ENCODE measurements at regions not wholly inside any gene's neighbourhood (a gene's known extent, or its start where the extent isn't known, plus 50 kb on each side); places are given as distances from the start of the nearest gene placed in this dataset.
A peak's percentile ranks its signal among the peaks of the same experiment; 100 is the strongest.
"Not testable (repeated sequence)": the region's sequence is repeated elsewhere in the genome, so short reads cannot be mapped to it uniquely, and the experiment has no call there.

DNA sequence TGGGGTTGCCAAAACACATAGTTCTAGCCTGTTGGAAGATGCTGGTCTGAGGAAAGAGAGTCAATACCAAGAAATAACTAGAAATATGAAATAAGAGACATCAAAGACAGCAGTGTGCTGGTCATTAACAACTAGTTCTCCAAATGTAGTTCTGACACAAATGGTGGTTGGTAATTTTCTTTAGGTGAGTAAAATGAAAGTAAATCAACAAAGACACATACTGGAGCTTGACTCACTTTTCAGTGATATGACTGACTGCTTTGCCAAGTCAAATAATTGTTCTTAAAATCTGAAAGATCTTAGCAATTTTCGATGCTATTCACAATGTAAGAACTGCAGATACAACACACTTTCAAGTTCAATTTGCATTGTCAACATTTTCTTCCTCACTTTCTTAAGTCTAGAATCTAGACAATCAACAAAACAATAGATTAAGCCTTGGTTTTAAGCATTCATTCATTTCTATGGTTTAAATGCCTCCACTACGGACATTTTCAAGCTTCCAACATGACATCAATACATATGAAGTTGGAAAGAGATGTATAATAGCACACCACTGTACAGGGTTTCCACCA lies 166.8 kb upstream of the MAP3K1 start:
- Mint-ChIP-seq H3K27me3 (no peaks in the 10 kb centered on the region), H3K27ac (peak overlapping the region; percentile 19), H3K4me3 (no peak overlapping the region), H3K4me1 (peaks cover 36% of the 10 kb centered on the region), H3K9me3 (peaks cover 3% of the 10 kb centered on the region), H3K36me3 (no peaks in the 10 kb centered on the region)
- ATAC-seq (ENCODE audit: low read depth) = no peak
- DNase-seq (ENCODE audit: low spot score in 2 of 2) = no peak

DNA sequence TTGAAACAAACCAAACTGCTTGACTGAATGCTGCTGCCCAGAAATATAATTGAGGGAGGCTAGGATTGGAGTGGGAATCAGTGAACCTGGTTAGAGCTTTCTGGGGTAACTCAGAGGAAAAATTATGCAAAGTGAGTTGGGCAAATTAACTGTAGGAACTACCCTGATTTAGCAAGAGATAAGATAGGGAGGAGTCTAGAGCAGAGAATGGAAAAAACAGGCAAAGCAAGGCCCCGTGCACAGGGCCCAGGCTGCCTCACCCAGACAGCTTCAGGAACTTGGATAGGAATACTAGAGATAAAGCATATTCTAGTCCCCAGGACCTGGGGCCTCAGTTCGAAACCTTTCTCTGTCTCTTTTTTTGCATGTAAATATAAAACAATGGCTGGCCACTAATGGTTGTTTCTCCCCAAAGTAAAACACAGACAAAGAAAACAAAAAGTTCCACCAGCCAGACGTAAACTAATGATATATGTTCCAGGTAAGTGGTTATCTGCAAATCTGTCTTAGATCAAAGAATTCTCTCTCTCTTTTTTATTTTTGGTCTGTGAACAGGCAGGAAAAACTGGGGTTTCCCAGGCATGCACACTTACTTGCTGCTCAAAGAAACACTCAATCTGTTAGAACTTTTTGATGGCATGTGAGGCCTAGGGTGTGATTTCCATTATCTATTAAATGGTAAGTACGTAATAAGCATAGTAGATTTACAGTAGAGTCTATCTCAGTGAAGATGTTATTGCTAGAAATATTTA lies 168.1 kb upstream of the MAP3K1 start:
- DNase-seq (ENCODE audit: low spot score in 2 of 2) (no peak), ATAC-seq (ENCODE audit: low read depth) (no peak)
- H3K36me3 Mint-ChIP-seq = no peaks in the 10 kb centered on the region

DNA sequence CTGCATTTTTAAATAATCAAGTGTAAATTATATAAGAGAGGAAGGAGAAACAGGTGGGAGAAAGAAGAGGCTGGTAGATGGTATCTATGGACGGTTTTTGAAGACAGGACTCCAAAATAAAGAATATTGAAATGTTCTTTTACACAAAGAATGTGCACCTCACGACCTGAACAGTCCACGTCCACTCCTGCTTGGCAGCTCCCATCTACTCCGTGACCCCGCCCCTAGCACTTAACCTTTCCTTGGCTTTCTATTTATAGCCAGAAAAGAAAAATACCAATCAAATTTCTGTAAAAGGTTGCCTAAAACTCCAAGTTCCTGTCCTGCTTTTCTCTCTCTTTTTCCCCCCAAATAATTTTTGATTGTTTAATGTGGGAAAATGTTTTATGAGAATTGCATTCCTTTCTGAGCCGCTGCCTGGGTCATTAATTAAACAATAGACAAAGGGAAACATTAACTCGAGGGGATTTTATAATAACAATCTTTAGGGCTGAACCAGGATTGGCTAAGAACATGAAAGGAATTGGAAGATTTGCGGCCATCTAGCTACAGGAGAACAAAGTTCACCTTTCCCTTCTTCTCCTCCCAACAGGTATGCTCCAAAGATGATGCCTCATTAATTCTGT lies 173.6 kb upstream of the MAP3K1 start:
- Mint-ChIP-seq H3K36me3 (no peaks in the 10 kb centered on the region), H3K4me3 (no peak overlapping the region), H3K27ac (no peak overlapping the region), H3K9me3 (no peaks in the 10 kb centered on the region), H3K4me1 (peaks cover 33% of the 10 kb centered on the region), H3K27me3 (no peaks in the 10 kb centered on the region)
- ATAC-seq (ENCODE audit: low read depth) (no peak), DNase-seq (ENCODE audit: low spot score in 2 of 2) (no peak)

More for the DNA sequence above, 168.1 kb upstream of the MAP3K1 start:
- Mint-ChIP-seq H3K9me3 (peaks cover 3% of the 10 kb centered on the region), H3K27ac (peak overlapping the region; percentile 17), H3K27me3 (no peaks in the 10 kb centered on the region), H3K4me3 (no peak overlapping the region), H3K4me1 (peaks cover 33% of the 10 kb centered on the region)

DNA sequence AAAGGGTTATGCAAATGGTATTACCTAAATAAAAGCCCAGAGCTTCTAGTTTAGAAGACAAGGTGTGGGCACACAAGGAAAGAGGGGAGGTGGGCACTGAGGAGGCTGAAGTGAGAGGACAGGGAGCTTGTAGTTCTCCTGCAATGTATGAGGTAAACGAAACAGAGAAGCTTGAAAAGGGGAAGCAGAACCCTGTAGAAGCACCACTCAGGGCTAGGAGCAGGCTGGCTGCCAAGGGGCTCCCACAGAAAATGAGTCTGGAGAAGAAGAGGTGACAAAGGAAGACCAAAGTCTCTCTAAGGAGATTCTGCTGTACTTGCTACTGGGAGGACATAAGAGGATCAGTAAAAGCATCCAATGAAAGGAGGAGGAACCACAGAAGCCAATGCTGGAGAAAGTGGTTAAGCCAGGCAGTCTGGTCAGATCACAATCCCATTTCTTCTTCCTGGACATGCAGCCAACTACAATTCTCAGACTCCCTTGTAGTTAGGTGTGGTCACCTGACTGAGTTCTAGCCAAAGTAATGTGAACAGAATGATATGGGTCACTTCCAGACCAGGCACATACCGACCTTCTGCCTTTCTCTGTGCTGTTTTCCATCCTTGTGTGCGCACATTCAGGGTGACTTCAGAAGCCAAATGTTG lies 174.5 kb upstream of the MAP3K1 start:
- H3K27ac Mint-ChIP-seq = peak overlapping the region; percentile 68
- H3K9me3 Mint-ChIP-seq = no peaks in the 10 kb centered on the region
- H3K27me3 Mint-ChIP-seq = no peaks in the 10 kb centered on the region
- no peak overlapping the region for H3K4me3 Mint-ChIP-seq
- H3K4me1 Mint-ChIP-seq = peaks cover 33% of the 10 kb centered on the region
- ATAC-seq (ENCODE audit: low read depth) (peak; percentile 85), DNase-seq (ENCODE audit: low spot score in 2 of 2) (peak in 1 of 2 donors; percentile 33)
- H3K36me3 Mint-ChIP-seq = no peaks in the 10 kb centered on the region

DNA sequence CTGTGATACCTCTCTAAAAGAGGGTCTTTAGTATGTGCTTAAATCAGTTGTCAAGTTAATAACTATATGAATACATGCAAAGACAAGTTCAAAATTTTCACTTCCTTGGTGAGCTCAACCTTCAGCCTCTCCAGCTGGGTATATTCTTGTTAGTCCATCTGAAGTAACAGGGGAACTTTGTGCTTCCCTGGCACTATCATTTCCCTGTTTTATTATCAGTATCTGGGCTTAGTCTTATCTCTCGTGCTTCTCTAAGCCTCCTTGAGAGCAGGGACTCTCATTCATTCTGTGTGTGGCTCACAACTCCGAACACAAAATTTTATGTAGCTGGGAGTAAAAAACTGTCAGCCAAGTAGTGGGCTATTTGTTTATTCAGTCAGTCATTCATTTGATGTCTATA lies 175.9 kb upstream of the MAP3K1 start:
- H3K27me3 Mint-ChIP-seq = no peaks in the 10 kb centered on the region

DNA sequence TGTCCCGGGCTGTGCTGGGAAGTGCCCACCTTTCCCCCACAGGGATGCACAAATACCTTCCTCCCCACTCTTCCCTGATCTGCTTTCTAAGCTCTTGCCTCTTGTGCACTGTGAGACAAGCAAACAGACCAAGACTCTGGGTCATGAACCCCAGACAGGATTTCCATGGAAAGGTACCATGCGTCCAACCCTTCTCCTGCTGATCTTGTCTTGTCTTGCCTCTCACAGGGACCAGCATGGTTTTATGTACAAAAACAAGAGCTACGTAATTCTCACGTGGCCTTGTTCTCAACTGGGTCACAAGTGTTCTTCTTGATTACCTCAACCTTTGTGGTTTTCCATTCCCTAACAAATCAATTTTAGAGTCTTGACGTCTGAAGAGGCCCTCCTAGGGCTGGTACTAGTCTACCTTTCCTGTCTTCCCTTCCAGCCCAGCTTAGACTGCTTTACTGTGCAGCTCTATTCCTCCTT lies 176.5 kb upstream of the MAP3K1 start:
- Mint-ChIP-seq H3K4me3 (no peak overlapping the region), H3K36me3 (no peaks in the 10 kb centered on the region), H3K4me1 (peaks cover 30% of the 10 kb centered on the region), H3K27me3 (no peaks in the 10 kb centered on the region), H3K9me3 (no peaks in the 10 kb centered on the region), H3K27ac (peak overlapping the region; percentile 68)
- ATAC-seq (ENCODE audit: low read depth) (peak; percentile 70), DNase-seq (ENCODE audit: low spot score in 2 of 2) (peak in 1 of 2 donors; percentile 12)

More for the DNA sequence above, 175.9 kb upstream of the MAP3K1 start:
- peaks cover 30% of the 10 kb centered on the region for H3K4me1 Mint-ChIP-seq
- no peaks in the 10 kb centered on the region for H3K36me3 Mint-ChIP-seq
- peak overlapping the region; percentile 68 for H3K27ac Mint-ChIP-seq
- no peaks in the 10 kb centered on the region for H3K9me3 Mint-ChIP-seq
- ATAC-seq (ENCODE audit: low read depth) = no peak
- no peak for DNase-seq (ENCODE audit: low spot score in 2 of 2)
- no peak overlapping the region for H3K4me3 Mint-ChIP-seq

DNA sequence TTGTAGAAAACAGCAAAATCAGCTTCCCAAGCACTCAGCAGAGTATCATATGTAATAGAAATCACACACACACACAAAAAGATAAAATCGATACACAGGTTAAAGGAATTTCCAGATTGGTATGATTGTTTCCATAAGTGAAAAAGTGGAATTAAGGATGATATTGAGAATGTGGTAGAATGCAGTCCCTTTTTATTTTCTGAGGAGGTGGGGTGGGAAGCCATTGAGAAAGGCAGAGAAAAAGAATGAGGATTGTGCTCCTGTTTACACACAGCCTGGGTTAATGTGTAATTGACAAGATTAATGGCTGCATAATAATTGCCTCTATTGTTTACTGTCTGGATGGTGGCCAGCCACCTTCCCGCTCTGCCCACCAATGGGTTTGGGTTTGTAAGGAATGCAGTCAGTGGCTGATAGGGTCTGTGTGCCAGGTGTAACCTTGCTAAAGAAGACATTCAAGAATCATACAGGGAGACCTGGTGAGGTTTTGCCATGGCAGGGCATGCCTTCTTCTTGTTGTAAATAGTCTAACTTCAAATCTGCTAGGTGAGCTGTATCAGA lies 177.2 kb upstream of the MAP3K1 start:
- Mint-ChIP-seq H3K4me1 (peaks cover 30% of the 10 kb centered on the region), H3K9me3 (no peaks in the 10 kb centered on the region), H3K27me3 (no peaks in the 10 kb centered on the region), H3K27ac (peak overlapping the region; percentile 68), H3K4me3 (no peak overlapping the region), H3K36me3 (no peaks in the 10 kb centered on the region)
- DNase-seq (ENCODE audit: low spot score in 2 of 2) = no peak
- ATAC-seq (ENCODE audit: low read depth) = no peak

DNA sequence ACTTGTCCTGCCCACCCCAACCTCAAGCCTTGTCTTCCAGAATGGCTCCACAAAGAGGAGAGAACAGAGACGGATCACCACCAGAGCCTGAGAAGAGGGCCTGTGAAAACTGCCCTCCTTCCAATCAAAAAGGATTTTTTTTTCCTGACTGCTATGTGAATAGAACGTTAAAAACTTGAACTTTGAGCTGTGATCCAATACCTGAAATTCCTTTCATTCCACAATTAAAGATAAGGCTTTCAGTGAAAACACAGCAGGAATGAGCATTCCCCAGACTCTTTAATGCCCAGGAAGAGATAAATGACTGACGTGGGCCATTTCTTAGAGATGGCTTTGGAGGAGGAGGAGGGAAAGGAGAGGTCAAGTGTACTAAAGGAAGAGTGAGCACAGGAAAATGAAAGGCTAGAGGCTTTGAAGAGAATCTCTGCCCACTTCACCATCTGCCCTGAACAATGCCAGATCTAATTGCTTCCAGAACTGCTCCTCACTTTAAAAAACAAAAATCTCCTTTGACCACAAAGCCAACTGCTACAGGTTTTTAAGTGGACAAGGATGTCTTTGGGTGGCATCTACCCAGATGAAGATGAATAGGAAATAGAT lies 177.9 kb upstream of the MAP3K1 start:
- no peak for ATAC-seq (ENCODE audit: low read depth)
- no peaks in the 10 kb centered on the region for H3K9me3 Mint-ChIP-seq
- no peak overlapping the region for H3K4me3 Mint-ChIP-seq
- H3K27ac Mint-ChIP-seq = peak overlapping the region; percentile 68
- no peaks in the 10 kb centered on the region for H3K27me3 Mint-ChIP-seq
- no peak for DNase-seq (ENCODE audit: low spot score in 2 of 2)
- no peaks in the 10 kb centered on the region for H3K36me3 Mint-ChIP-seq
- peaks cover 30% of the 10 kb centered on the region for H3K4me1 Mint-ChIP-seq

DNA sequence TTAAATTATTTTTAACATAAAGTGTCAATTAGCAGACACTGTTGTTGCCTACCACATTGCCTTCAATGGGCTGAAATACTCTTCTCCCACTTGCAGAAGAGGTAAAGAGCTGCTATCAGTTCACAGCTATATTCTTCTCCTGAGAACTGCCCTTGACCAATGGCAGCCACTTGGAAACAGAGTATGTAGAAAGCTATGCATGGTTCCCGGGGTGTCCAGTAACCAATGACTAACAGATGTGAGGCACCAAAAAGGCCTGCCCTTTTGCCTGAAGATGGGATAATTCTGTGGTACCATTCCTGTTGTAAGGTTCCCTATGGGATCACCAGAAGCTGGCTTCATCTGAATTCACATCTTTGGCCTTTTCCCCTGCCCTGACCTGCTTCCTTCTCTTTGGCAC lies 181.4 kb upstream of the MAP3K1 start:
- Mint-ChIP-seq H3K36me3 (peaks cover 4% of the 10 kb centered on the region), H3K4me1 (peaks cover 15% of the 10 kb centered on the region), H3K27ac (no peak overlapping the region), H3K9me3 (peaks cover 4% of the 10 kb centered on the region), H3K27me3 (no peaks in the 10 kb centered on the region), H3K4me3 (no peak overlapping the region)
- ATAC-seq (ENCODE audit: low read depth) (no peak), DNase-seq (ENCODE audit: low spot score in 2 of 2) (no peak)

DNA sequence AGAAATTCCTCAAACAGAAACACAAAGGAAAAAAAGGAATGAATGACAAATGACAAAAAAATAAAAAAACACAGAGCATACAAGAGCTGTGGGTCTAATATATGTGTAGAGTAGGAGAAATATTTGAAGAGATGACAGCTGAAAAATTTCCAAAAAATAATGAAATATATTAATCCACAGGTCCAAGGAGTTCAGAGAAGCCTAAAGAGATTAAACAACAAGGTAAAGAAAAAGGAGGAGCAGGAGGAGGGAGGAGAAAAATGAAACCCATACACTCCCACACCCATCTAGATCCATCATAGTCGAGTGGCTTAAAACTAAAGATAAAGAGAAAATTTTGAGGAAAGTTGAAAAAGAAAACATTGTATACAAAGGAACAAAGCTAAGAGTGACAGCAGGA lies 182.4 kb upstream of the MAP3K1 start:
- ATAC-seq (ENCODE audit: low read depth) (no peak), DNase-seq (ENCODE audit: low spot score in 2 of 2) (no peak)
- H3K9me3 Mint-ChIP-seq = peaks cover 5% of the 10 kb centered on the region
- H3K27ac Mint-ChIP-seq = no peak overlapping the region
- no peaks in the 10 kb centered on the region for H3K27me3 Mint-ChIP-seq
- H3K4me3 Mint-ChIP-seq = no peak overlapping the region
- H3K36me3 Mint-ChIP-seq = peaks cover 7% of the 10 kb centered on the region
- H3K4me1 Mint-ChIP-seq = peaks cover 7% of the 10 kb centered on the region

DNA sequence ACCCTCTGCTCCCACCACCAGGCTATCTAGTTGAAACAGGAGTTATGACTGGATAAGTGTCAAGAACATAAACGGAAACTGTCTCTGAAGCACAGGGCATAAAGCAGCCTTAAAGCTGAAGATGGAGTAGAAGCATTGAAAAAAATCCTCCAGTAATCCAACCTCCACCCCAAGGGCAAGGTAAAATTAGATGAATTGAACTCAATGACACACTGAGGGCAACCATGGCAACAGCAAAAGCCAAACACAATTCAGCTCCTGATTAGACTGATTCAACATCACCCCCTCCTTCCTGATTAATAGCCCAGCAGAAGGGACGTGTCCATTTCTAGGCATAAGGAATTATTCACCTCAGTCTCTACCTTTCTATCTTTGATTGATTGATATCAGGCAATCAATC lies 183.2 kb upstream of the MAP3K1 start:
- Mint-ChIP-seq H3K9me3 (peaks cover 7% of the 10 kb centered on the region), H3K4me1 (peaks cover 3% of the 10 kb centered on the region), H3K36me3 (peaks cover 7% of the 10 kb centered on the region), H3K4me3 (no peak overlapping the region), H3K27ac (no peak overlapping the region), H3K27me3 (no peaks in the 10 kb centered on the region)
- no peak for DNase-seq (ENCODE audit: low spot score in 2 of 2)
- no peak for ATAC-seq (ENCODE audit: low read depth)

DNA sequence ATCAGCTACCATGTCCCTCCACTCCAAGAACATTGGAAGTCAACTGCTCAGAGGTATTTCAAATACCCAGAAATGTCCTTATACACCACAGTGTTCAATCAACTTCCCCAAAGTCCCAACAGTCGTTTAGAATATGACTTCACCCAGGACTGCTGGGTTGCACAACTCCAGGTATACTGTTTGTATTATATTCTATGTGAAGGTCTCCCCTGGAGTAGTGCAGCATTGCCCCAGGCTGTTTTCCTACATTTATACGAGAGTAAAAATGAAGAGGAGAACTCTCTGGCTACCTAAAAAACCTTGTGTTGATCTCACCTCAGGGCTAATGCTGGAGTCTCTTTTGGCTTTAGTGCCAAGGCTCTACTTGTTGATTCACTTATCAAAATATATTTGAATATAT lies 183.6 kb upstream of the MAP3K1 start:
- Mint-ChIP-seq H3K27ac (no peak overlapping the region), H3K4me3 (no peak overlapping the region), H3K36me3 (peaks cover 7% of the 10 kb centered on the region), H3K27me3 (no peaks in the 10 kb centered on the region), H3K4me1 (peaks cover 3% of the 10 kb centered on the region), H3K9me3 (peaks cover 7% of the 10 kb centered on the region)
- ATAC-seq (ENCODE audit: low read depth) = no peak
- DNase-seq (ENCODE audit: low spot score in 2 of 2) = no peak

DNA sequence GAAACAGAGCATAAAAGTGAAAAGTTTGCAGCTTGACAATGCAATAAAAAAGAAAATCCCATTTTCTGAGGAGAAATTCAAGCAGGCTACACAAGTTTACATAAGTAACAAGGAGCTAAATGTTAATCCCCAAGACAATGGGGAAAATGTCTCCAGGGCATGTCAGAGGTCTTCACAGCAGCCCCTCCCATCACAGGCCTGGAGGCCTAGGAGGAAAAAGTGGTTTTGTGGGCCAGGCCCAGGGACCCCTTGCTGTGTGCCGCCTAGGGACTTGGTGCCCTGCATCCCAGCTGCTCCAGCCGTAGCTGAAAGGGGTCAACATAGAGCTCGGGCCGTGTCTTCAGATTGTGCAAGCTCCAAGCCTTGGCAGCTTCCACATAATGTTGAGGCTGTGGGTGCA lies 186.7 kb upstream of the MAP3K1 start:
- not testable (repeated sequence) for H3K27ac Mint-ChIP-seq; H3K4me3 Mint-ChIP-seq; H3K4me1 Mint-ChIP-seq; H3K36me3 Mint-ChIP-seq; DNase-seq (ENCODE audit: low spot score in 2 of 2); H3K9me3 Mint-ChIP-seq; H3K27me3 Mint-ChIP-seq; ATAC-seq (ENCODE audit: low read depth)

All from memory B cell (primary cell).